ENCODE measurements at regions not wholly inside any gene's neighbourhood (a gene's known extent, or its start where the extent isn't known, plus 50 kb on each side); places are given as distances from the start of the nearest gene placed in this dataset.

DNA sequence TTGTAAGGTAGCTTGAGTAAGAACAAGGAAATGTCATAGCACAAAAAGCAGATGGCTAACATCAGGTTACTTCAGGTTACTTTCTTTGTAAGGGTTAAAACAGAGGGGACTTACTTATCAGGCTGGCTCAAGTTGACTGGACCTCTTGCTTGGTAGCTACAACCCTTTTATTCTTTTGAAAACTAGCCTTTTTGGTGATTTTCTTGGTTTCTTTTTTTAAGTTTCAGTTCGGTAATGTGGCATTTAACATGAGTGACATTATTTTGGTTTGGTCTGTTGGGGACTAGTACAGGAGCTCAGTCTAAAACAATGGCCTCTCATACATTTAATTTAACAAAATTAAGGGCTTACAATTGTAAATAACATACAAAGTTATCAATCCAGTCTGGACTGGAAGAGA, 621.4 kb downstream of the OTOL1 start:
- no peak for DNase-seq
- H3K27ac Mint-ChIP-seq = no peak overlapping the region
- no peak for ATAC-seq
- peaks cover 0 to 19% (median 0%) of the 10 kb centered on the region in 9 donors for H3K9me3 Mint-ChIP-seq
- H3K27me3 Mint-ChIP-seq = no peaks in the 10 kb centered on the region
- H3K36me3 Mint-ChIP-seq = no peaks in the 10 kb centered on the region
- no peak overlapping the region for H3K4me3 Mint-ChIP-seq
- no peaks in the 10 kb centered on the region for H3K4me1 Mint-ChIP-seq
- POLR2A ChIA-PET = no interaction called here

DNA sequence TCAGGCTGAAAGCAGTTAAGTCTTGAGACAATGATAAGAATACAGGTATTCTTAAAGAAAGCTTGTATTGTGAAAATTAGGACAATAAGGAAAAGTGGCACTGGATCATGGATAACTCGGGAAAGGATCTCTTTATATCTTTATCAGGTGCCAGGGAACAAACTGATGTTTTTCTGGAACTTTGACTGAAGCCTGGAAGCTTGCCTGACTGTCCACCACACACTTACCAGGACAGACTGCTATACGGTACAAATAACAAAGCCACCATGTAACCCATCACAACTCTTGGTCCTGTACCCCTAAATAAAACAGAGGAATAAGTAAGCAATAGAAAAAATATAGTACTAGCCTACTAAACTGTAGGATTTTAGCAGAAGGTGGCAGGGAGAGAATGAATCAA, 623.0 kb downstream of the OTOL1 start:
- peaks cover 0 to 22% (median 0%) of the 10 kb centered on the region in 9 donors for H3K9me3 Mint-ChIP-seq
- no peak for DNase-seq
- H3K27ac Mint-ChIP-seq = no peak overlapping the region
- ATAC-seq = no peak
- no peaks in the 10 kb centered on the region for H3K27me3 Mint-ChIP-seq
- POLR2A ChIA-PET = no interaction called here
- H3K36me3 Mint-ChIP-seq = no peaks in the 10 kb centered on the region
- no peak overlapping the region for H3K4me3 Mint-ChIP-seq
- H3K4me1 Mint-ChIP-seq = no peaks in the 10 kb centered on the region

DNA sequence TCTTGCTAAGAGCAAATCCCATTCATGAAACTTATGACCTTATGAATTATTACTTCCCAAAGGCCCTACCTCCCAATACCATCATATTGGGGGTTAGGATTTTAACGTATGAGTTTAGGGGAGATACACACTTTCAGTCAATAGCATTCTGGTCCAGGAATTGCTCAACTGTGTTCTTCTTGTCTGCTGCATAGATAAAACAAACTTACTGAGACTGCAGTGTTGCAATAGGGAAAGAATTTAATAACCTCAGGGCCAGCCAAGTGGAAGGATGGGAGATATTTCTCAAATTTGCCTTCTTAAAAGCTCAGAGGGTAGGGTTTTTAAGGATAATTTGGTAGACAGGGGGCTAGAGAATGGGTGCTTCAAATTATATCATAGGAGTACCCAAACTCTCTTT, 625.8 kb downstream of the OTOL1 start:
- Mint-ChIP-seq H3K4me1 (no peaks in the 10 kb centered on the region), H3K36me3 (no peaks in the 10 kb centered on the region), H3K27me3 (no peaks in the 10 kb centered on the region), H3K9me3 (peaks cover 0 to 21% (median 0%) of the 10 kb centered on the region in 9 donors), H3K27ac (no peak overlapping the region), H3K4me3 (no peak overlapping the region)
- ATAC-seq (no peak), DNase-seq (no peak)
- POLR2A ChIA-PET = no interaction called here

DNA sequence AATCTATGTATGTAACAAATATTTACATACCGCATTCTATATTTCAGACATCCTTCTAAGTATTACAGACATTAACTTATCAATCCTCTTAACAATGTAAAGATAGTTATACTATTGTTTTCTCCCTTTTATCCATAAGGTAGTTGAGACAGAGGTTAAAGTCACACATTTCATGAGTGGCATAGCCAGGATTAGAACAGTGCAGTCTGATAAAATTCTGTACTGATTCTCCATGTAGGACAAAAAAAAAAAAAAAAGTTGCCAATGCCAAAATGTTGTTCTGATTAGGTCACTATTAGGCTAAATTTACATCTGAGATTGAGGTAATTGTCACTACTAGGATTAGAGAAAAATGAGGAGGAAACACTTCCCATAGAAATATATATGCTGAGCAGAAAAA, 629.2 kb downstream of the OTOL1 start:
- Mint-ChIP-seq H3K9me3 (peaks cover 0 to 22% (median 0%) of the 10 kb centered on the region in 9 donors), H3K27ac (no peak overlapping the region), H3K4me1 (no peaks in the 10 kb centered on the region), H3K36me3 (no peaks in the 10 kb centered on the region), H3K27me3 (no peaks in the 10 kb centered on the region), H3K4me3 (no peak overlapping the region)
- ATAC-seq = no peak
- POLR2A ChIA-PET = no interaction called here
- no peak for DNase-seq

DNA sequence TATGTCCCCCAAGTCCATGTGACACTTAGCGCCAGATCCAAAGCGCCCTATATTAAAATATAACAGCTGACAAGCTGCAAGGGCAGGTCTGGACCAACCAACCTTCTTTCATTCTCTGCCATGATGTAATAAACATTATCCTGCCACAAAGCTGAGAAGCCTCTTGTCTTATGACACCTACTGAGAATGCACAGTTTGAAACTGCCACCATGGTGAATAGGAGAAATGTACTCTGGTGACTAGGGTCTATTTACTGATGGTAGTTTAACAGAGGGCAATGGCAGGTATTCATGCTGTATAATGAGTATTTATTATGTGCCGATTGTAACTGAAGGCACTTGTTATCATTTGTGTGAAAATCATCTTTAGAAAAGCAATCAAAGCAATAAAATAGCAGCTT, 634.0 kb downstream of the OTOL1 start:
- POLR2A ChIA-PET = no interaction called here
- Mint-ChIP-seq H3K36me3 (no peaks in the 10 kb centered on the region), H3K27ac (no peak overlapping the region), H3K4me3 (no peak overlapping the region), H3K4me1 (peaks cover 0 to 4% (median 0%) of the 10 kb centered on the region in 4 donors), H3K9me3 (peaks cover 0 to 10% (median 0%) of the 10 kb centered on the region in 9 donors), H3K27me3 (no peaks in the 10 kb centered on the region)
- DNase-seq (no peak), ATAC-seq (no peak)

DNA sequence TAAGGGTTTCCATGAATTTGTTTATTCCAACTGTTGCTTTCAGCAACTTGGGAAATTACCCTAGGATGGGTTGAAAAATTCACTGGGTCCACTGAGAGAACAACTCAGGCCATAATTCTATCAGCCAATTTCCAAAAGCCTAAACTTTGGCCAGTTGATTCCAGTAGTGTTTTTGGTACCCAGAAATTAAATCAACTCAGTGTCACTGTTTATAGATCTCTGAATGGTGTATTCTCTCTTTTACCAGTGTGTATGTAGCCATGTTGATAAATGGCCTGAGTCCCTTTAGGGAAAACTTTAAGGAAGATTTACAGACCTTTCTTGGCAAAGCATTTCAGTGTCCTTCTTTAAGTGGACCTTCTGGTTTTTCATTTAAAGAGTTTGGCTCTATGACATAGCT, 636.4 kb downstream of the OTOL1 start:
- no peak overlapping the region for H3K27ac Mint-ChIP-seq
- peaks cover 0 to 4% (median 0%) of the 10 kb centered on the region in 4 donors for H3K4me1 Mint-ChIP-seq
- peaks cover 0 to 10% (median 0%) of the 10 kb centered on the region in 9 donors for H3K9me3 Mint-ChIP-seq
- ATAC-seq (no peak), DNase-seq (no peak)
- POLR2A ChIA-PET = no interaction called here
- H3K27me3 Mint-ChIP-seq = no peaks in the 10 kb centered on the region
- no peak overlapping the region for H3K4me3 Mint-ChIP-seq
- no peaks in the 10 kb centered on the region for H3K36me3 Mint-ChIP-seq

DNA sequence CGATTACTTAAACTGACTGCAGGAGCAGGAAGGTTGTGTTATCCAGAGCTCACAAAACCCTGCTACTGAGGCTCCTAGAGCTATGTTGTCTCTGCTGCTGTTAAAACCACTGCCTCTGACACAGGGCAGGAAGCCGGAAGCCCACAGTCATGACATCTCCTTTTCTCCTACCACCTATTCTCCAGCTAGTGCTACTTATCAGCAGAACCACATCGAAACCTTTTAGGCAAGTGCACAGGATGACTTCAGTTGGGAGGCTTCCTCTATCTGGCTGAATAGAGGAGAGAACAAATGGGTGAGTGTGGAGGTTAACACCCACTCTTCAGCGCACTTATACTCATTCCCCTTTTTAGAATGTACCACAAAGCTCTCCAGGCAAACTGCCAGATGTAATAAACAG, 638.0 kb downstream of the OTOL1 start:
- H3K27me3 Mint-ChIP-seq = no peaks in the 10 kb centered on the region
- H3K9me3 Mint-ChIP-seq = peaks cover 0 to 3% (median 0%) of the 10 kb centered on the region in 9 donors
- ATAC-seq (peak in 1 of 2 donors; percentile 38), DNase-seq (peak in 2 of 10 donors; percentile 1 to 20)
- no peaks in the 10 kb centered on the region for H3K36me3 Mint-ChIP-seq
- H3K27ac Mint-ChIP-seq = peak overlapping the region in 3 of 10 donors; percentile 56 to 65 (median 56)
- peak overlapping the region in 3 of 10 donors; percentile 11 to 41 (median 31) for H3K4me3 Mint-ChIP-seq
- POLR2A ChIA-PET = no interaction called here
- peaks cover 0 to 4% (median 0%) of the 10 kb centered on the region in 4 donors for H3K4me1 Mint-ChIP-seq

DNA sequence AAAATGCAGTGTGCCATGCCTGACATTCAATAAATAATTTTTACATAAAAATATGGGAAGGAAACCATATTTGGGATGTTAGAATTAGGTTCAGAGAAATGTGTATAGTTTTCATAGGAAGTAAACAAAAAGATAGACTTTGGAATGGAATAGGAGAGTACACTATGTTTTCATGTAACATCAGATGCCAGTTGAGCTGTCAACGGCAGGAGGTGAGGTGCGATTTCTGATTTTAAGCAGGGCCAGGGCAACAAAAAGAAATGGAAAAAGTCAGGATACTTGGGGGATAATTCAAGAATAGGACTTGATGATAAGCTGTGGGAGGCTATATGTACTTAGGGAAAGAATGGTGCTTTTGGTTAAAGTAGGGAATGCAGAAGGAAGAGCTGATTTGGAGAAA, 639.5 kb downstream of the OTOL1 start:
- no peak overlapping the region for H3K27ac Mint-ChIP-seq
- no peaks in the 10 kb centered on the region for H3K27me3 Mint-ChIP-seq
- DNase-seq (no peak), ATAC-seq (no peak)
- H3K4me3 Mint-ChIP-seq = no peak overlapping the region
- POLR2A ChIA-PET = no interaction called here
- no peaks in the 10 kb centered on the region for H3K36me3 Mint-ChIP-seq
- H3K9me3 Mint-ChIP-seq = peaks cover 0 to 3% (median 0%) of the 10 kb centered on the region in 9 donors
- H3K4me1 Mint-ChIP-seq = peaks cover 0 to 4% (median 0%) of the 10 kb centered on the region in 4 donors

DNA sequence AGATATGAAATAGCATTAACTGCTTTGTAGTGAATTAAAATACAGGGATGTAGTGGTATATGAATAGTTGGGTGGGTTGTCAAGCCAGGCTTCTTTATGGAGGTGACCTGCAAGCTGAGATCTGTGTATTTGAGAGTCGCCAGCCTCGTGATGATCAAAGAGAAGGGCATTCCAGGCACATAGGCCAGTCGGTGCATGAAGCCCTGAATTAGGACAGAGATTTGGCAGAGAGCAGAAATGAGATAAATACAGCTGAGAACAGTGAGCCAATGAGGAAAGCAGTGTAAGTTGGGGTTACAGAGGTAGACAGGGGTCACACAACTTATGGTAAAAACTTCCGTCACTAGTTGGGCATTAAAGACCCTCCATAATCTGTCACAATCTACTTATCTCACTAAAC, 641.9 kb downstream of the OTOL1 start:
- Mint-ChIP-seq H3K27ac (no peak overlapping the region), H3K9me3 (peaks cover 0 to 3% (median 0%) of the 10 kb centered on the region in 9 donors), H3K27me3 (no peaks in the 10 kb centered on the region), H3K4me3 (no peak overlapping the region), H3K36me3 (no peaks in the 10 kb centered on the region), H3K4me1 (peaks cover 0 to 4% (median 0%) of the 10 kb centered on the region in 4 donors)
- DNase-seq = no peak
- ATAC-seq = no peak
- POLR2A ChIA-PET = no interaction called here

DNA sequence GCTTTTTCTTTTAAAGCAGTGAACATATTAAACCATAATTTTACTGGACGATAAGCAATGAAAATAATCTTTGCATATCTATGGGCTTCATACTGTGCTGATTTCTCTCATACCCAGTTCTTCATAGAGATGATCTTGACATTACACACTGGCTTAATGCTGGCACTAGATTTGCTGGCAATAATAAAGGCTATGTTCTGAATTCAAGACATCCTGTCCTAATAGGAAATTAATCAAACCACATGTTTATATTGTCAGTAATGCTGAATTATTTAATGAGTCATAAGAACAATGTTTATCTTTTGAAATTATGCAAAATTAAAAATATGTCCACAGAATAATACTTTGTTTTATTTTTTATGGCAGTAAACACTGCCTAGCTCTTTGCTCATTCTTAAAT, 643.2 kb downstream of the OTOL1 start:
- POLR2A ChIA-PET = no interaction called here
- Mint-ChIP-seq H3K36me3 (no peaks in the 10 kb centered on the region), H3K27ac (no peak overlapping the region), H3K27me3 (no peaks in the 10 kb centered on the region), H3K4me1 (no peaks in the 10 kb centered on the region), H3K9me3 (peaks cover 0 to 3% (median 0%) of the 10 kb centered on the region in 9 donors), H3K4me3 (no peak overlapping the region)
- no peak for ATAC-seq
- DNase-seq = no peak

DNA sequence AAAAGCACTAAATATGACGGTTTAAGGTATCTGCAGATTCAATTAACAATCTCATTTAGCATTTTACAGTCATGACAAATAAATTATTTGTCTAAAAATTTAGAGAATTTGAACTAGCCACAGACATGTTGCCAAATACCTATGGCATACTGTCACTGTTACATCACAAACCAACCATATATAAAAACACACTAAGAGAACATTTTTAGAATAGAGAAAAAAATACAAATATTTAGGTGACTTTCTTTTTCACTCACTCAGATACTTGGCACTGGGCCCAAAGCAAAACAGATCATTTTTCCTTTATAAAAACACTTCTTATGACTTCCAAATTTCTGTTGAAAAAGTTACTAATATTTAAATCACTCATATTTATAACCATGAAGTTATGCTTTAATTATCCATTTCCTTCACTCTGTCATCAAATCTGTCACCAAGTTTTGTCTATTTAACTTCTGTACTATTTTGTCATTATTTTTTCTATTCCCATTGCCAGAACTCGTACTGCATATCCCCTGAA, 644.7 kb downstream of the OTOL1 start:
- POLR2A ChIA-PET = no interaction called here
- no peak for ATAC-seq
- DNase-seq = no peak
- H3K27me3 Mint-ChIP-seq = no peaks in the 10 kb centered on the region
- peaks cover 0 to 3% (median 0%) of the 10 kb centered on the region in 9 donors for H3K9me3 Mint-ChIP-seq
- no peak overlapping the region for H3K27ac Mint-ChIP-seq
- H3K36me3 Mint-ChIP-seq = no peaks in the 10 kb centered on the region
- H3K4me3 Mint-ChIP-seq = no peak overlapping the region
- no peaks in the 10 kb centered on the region for H3K4me1 Mint-ChIP-seq

DNA sequence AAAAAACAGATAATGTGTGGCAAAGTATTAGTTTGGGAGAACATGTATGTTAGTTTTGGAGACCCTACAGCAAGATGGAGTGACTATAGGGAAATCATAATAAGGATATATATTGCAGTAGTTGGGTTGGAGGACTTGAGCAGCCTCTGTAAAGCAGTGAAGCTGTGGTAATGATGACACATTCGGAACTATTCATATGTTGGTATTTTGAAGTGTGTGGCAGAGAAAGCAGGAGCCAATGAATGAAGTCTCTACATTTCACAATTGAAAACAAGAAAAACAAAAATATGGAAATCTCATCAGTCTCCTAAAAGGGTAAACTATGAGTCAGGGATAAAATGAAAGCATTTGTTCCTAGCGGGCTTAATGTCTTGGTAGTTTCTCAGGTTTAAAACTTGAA, 645.9 kb downstream of the OTOL1 start:
- no peaks in the 10 kb centered on the region for H3K27me3 Mint-ChIP-seq
- ATAC-seq (no peak), DNase-seq (no peak)
- no peak overlapping the region for H3K4me3 Mint-ChIP-seq
- POLR2A ChIA-PET = no interaction called here
- H3K9me3 Mint-ChIP-seq = peaks cover 0 to 3% (median 0%) of the 10 kb centered on the region in 9 donors
- no peaks in the 10 kb centered on the region for H3K4me1 Mint-ChIP-seq
- no peaks in the 10 kb centered on the region for H3K36me3 Mint-ChIP-seq
- H3K27ac Mint-ChIP-seq = no peak overlapping the region

DNA sequence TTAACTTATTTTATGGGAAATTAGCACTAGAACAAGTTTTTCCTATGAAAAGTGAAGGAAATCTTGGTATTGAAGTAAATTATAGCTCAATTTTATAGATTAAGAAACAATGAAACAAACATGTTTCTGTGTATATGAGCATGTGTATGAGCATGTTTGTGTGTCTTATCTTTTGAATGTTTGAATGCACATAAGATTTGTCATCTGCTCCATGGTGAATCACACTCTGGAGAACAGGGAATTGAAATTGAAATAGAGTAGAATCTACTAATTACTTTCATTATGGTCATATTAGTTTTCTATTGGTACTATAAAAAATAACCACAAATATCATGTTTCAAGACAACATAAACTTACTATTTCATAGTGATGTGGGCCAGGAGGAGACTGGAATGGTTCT, 646.6 kb downstream of the OTOL1 start:
- H3K4me3 Mint-ChIP-seq = no peak overlapping the region
- POLR2A ChIA-PET = no interaction called here
- H3K27me3 Mint-ChIP-seq = no peaks in the 10 kb centered on the region

DNA sequence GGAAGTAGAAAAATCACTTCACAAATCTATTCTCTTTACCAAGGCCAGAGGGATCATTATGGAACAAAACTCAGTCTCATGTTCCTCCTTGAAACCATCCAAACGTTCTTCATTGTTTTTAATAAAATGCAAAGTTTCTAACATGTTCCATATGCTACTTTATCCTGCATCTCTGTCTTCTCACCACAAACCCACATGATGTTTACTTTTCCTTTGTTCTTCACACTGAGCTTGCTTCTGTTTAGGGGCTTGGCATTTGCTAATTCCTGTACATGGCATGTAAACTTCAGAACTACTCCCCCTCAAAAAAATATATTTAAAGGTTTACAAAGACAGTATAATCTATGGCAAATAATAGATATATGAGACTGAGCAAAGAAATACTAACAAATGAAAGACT, 651.4 kb downstream of the OTOL1 start:
- ATAC-seq = no peak
- peaks cover 0 to 2% (median 0%) of the 10 kb centered on the region in 9 donors for H3K9me3 Mint-ChIP-seq
- H3K4me3 Mint-ChIP-seq = no peak overlapping the region
- POLR2A ChIA-PET = no interaction called here
- DNase-seq = no peak
- no peaks in the 10 kb centered on the region for H3K36me3 Mint-ChIP-seq
- H3K4me1 Mint-ChIP-seq = no peaks in the 10 kb centered on the region
- no peak overlapping the region for H3K27ac Mint-ChIP-seq
- H3K27me3 Mint-ChIP-seq = no peaks in the 10 kb centered on the region

More for the DNA sequence above, 646.6 kb downstream of the OTOL1 start:
- ATAC-seq (no peak), DNase-seq (no peak)
- Mint-ChIP-seq H3K36me3 (no peaks in the 10 kb centered on the region), H3K27ac (no peak overlapping the region), H3K4me1 (no peaks in the 10 kb centered on the region), H3K9me3 (peaks cover 0 to 3% (median 0%) of the 10 kb centered on the region in 9 donors)

Data from naive thymus-derived CD8-positive, alpha-beta T cell (primary cell).